ENCODE measurements at regions not wholly inside any gene's neighbourhood (a gene's known extent, or its start where the extent isn't known, plus 50 kb on each side); places are given as distances from the start of the nearest gene placed in this dataset.

DNA sequence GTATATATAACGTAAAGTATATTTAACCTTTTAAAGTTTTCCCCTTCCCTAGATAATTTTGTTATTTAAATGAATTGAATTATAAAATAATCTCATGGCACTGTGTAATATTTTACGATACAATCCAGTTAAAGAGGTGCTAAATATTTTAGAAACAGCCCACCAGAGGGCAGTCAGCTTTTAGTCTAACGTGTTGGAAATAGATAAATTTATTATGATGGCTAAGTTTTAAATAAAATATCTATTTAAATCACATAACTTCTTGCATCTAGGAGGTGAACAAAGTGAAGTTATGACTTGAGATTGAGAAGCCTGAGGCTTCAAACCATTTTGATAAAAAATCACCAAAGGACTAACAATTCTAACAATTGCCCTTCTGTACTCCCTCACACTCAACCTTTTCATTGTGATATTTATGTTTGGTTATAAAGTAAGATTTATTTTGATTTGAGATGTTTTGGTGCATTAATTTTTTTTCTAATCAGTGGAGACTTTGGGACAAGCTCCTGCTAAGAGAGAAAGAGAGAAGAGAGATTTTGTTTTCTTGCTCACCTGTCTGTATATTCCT lies 171.5 kb upstream of the SP4 start (continued):
- TF ChIP-seq GATAD2B (conservative IDR thresholded peaks at IDR 0.05; ENCODE audit: low read depth): no peak
- TF ChIP-seq, protein P1, sequence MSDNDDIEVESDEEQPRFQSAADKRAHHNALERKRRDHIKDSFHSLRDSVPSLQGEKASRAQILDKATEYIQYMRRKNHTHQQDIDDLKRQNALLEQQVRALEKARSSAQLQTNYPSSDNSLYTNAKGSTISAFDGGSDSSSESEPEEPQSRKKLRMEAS (IDR thresholded peaks at IDR 0.05; ENCODE audit: low read depth, low read length): no peak
- TF ChIP-seq HDAC6 (IDR thresholded peaks at IDR 0.05; ENCODE audit: unreplicated experiment): no peak
- TF ChIP-seq SUZ12 (IDR thresholded peaks at IDR 0.05; ENCODE audit: unreplicated experiment): no peak
- no peak for TF ChIP-seq CBX5 (IDR thresholded peaks at IDR 0.05; ENCODE audit: low read depth)
- no peak for TF ChIP-seq FOS (IDR thresholded peaks at IDR 0.05; ENCODE audit: borderline replicate concordance, extremely low read depth, insufficient read length)
- TF ChIP-seq MXI1 (IDR thresholded peaks at IDR 0.05; ENCODE audit: low read depth, low read length): no peak
- TF ChIP-seq, protein P2, sequence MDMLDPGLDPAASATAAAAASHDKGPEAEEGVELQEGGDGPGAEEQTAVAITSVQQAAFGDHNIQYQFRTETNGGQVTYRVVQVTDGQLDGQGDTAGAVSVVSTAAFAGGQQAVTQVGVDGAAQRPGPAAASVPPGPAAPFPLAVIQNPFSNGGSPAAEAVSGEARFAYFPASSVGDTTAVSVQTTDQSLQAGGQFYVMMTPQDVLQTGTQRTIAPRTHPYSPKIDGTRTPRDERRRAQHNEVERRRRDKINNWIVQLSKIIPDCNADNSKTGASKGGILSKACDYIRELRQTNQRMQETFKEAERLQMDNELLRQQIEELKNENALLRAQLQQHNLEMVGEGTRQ (IDR thresholded peaks at IDR 0.05; ENCODE audit: borderline replicate concordance, low read depth, low read length): no peak
- TF ChIP-seq MTA2 (IDR thresholded peaks at IDR 0.05; ENCODE audit: low read depth): no peak
- TF ChIP-seq ZNF622 (IDR thresholded peaks at IDR 0.05): no peak
- TF ChIP-seq, protein P3, sequence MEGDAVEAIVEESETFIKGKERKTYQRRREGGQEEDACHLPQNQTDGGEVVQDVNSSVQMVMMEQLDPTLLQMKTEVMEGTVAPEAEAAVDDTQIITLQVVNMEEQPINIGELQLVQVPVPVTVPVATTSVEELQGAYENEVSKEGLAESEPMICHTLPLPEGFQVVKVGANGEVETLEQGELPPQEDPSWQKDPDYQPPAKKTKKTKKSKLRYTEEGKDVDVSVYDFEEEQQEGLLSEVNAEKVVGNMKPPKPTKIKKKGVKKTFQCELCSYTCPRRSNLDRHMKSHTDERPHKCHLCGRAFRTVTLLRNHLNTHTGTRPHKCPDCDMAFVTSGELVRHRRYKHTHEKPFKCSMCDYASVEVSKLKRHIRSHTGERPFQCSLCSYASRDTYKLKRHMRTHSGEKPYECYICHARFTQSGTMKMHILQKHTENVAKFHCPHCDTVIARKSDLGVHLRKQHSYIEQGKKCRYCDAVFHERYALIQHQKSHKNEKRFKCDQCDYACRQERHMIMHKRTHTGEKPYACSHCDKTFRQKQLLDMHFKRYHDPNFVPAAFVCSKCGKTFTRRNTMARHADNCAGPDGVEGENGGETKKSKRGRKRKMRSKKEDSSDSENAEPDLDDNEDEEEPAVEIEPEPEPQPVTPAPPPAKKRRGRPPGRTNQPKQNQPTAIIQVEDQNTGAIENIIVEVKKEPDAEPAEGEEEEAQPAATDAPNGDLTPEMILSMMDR (IDR thresholded peaks at IDR 0.05 in 2 of 3, conservative IDR thresholded peaks at IDR 0.05 in 1 of 3; ENCODE audit: control insufficient read depth in 2 of 3, extremely low read depth in 1 of 3, insufficient read depth in 1 of 3, low read depth in 3 of 3, low read length in 3 of 3): peak; percentile 29 to 59 (median 30); a peak in 3 of 6 replicates
- peak; percentile 92 for TF ChIP-seq SMC3 (IDR thresholded peaks at IDR 0.05; ENCODE audit: borderline replicate concordance, low read length)
- no peak for TF ChIP-seq RFX5 (IDR thresholded peaks at IDR 0.05; ENCODE audit: low read depth, low read length)
- TF ChIP-seq RAD21 (IDR thresholded peaks at IDR 0.05; ENCODE audit: insufficient read depth, low read depth, low read length): peak; percentile 88
- no peak for TF ChIP-seq RCOR1 (conservative IDR thresholded peaks at IDR 0.05; ENCODE audit: low read depth, low read length)
